IPS-20b (cell line): ENCODE measurements at regions not wholly inside any gene's neighbourhood (a gene's known extent, or its start where the extent isn't known, plus 50 kb on each side); places are given as distances from the start of the nearest gene placed in this dataset.

Experiments
- H3K27ac ChIP-seq: one replicate; pipeline ENCODE4 v1.5.1; 2013; ENCODE audit warnings: low read length
- H3K27me3 ChIP-seq: 2 replicates; pipeline ENCODE4 v1.6.1; 2013; ENCODE audit warnings: mild to moderate bottlenecking, low read length, inconsistent platforms; ENCODE audit not compliant: insufficient read depth
- H3K36me3 ChIP-seq: 2 replicates; pipeline ENCODE4 v1.6.1; 2013; ENCODE audit warnings: low read depth, mild to moderate bottlenecking, inconsistent platforms, low read length, moderate library complexity; ENCODE audit not compliant: insufficient read depth
- H3K4me1 ChIP-seq: 2 replicates; pipeline ENCODE4 v1.6.1; 2013; ENCODE audit warnings: mild to moderate bottlenecking, control low read depth, inconsistent platforms, low read length, moderate library complexity; ENCODE audit not compliant: insufficient read depth
- H3K4me3 ChIP-seq: 2 replicates; pipeline ENCODE4 v1.5.1; 2013; ENCODE audit warnings: mild to moderate bottlenecking, low read length, inconsistent platforms
- H3K9ac ChIP-seq: 2 replicates; pipeline ENCODE4 v1.6.1; 2013; ENCODE audit warnings: low read depth, mild to moderate bottlenecking, inconsistent platforms, low read length, moderate library complexity
- H3K9me3 ChIP-seq: 2 replicates; pipeline ENCODE4 v1.6.1; 2013; ENCODE audit warnings: mild to moderate bottlenecking, low read depth, low read length, inconsistent platforms; ENCODE audit not compliant: insufficient read depth

- H3K9ac ChIP-seq = no peak overlapping the region
- H3K27ac ChIP-seq = no peak overlapping the region
- no peak overlapping the region for H3K4me3 ChIP-seq
- H3K27me3 ChIP-seq = no peaks in the 10 kb centered on the region
- no peaks in the 10 kb centered on the region for H3K9me3 ChIP-seq
- H3K4me1 ChIP-seq = no peaks in the 10 kb centered on the region
- no peaks in the 10 kb centered on the region for H3K36me3 ChIP-seq
Measured at GRCh38 chr12:19988948-19989347, 379.4 kb upstream of the PDE3A start.

- Histone ChIP-seq H3K9ac (no peak overlapping the region), H3K4me1 (no peaks in the 10 kb centered on the region), H3K9me3 (no peaks in the 10 kb centered on the region), H3K27ac (no peak overlapping the region), H3K27me3 (no peaks in the 10 kb centered on the region), H3K36me3 (no peaks in the 10 kb centered on the region), H3K4me3 (no peak overlapping the region)
Measured at GRCh38 chr12:19991146-19991545, 377.2 kb upstream of the PDE3A start.

- Histone ChIP-seq H3K27me3 (no peaks in the 10 kb centered on the region), H3K4me1 (no peaks in the 10 kb centered on the region), H3K27ac (no peak overlapping the region), H3K9ac (no peak overlapping the region), H3K9me3 (no peaks in the 10 kb centered on the region), H3K36me3 (no peaks in the 10 kb centered on the region), H3K4me3 (no peak overlapping the region)
Measured at GRCh38 chr12:19992311-19992710, 376.0 kb upstream of the PDE3A start.

- Histone ChIP-seq H3K27ac (no peak overlapping the region), H3K4me3 (no peak overlapping the region), H3K9ac (no peak overlapping the region), H3K4me1 (no peaks in the 10 kb centered on the region), H3K36me3 (no peaks in the 10 kb centered on the region), H3K9me3 (no peaks in the 10 kb centered on the region), H3K27me3 (no peaks in the 10 kb centered on the region)
Measured at GRCh38 chr12:19994968-19995367, 373.4 kb upstream of the PDE3A start.

- Histone ChIP-seq H3K4me1 (peaks cover 7% of the 10 kb centered on the region; the same call in 1 of the 2 replicates), H3K9ac (no peak overlapping the region), H3K4me3 (no peak overlapping the region), H3K9me3 (no peaks in the 10 kb centered on the region), H3K27ac (no peak overlapping the region), H3K27me3 (no peaks in the 10 kb centered on the region), H3K36me3 (no peaks in the 10 kb centered on the region)
Measured at GRCh38 chr12:19997656-19998400, 370.5 kb upstream of the PDE3A start.

- H3K36me3 ChIP-seq = no peaks in the 10 kb centered on the region
- no peaks in the 10 kb centered on the region for H3K27me3 ChIP-seq
- no peak overlapping the region for H3K27ac ChIP-seq
Measured at GRCh38 chr12:19998411-19998810, 369.9 kb upstream of the PDE3A start.

GRCh38 chr12:19998961-19999804, 369.2 kb upstream of the PDE3A start:
- no peaks in the 10 kb centered on the region for H3K27me3 ChIP-seq
- peaks cover 7% of the 10 kb centered on the region; the same call in 1 of the 2 replicates for H3K4me1 ChIP-seq
- H3K9me3 ChIP-seq = no peaks in the 10 kb centered on the region
- H3K4me3 ChIP-seq = no peak overlapping the region
- no peaks in the 10 kb centered on the region for H3K36me3 ChIP-seq
- no peak overlapping the region for H3K9ac ChIP-seq
- H3K27ac ChIP-seq = no peak overlapping the region

More at GRCh38 chr12:19998411-19998810, 369.9 kb upstream of the PDE3A start:
- Histone ChIP-seq H3K4me3 (no peak overlapping the region), H3K4me1 (peaks cover 7% of the 10 kb centered on the region; the same call in 1 of the 2 replicates), H3K9ac (no peak overlapping the region), H3K9me3 (no peaks in the 10 kb centered on the region)

GRCh38 chr12:19999805-20000138, 368.6 kb upstream of the PDE3A start:
- no peaks in the 10 kb centered on the region for H3K36me3 ChIP-seq
- no peaks in the 10 kb centered on the region for H3K27me3 ChIP-seq
- peaks cover 7% of the 10 kb centered on the region; the same call in 1 of the 2 replicates for H3K4me1 ChIP-seq
- no peak overlapping the region for H3K27ac ChIP-seq
- no peak overlapping the region for H3K4me3 ChIP-seq
- no peak overlapping the region for H3K9ac ChIP-seq
- no peaks in the 10 kb centered on the region for H3K9me3 ChIP-seq

- Histone ChIP-seq H3K27ac (no peak overlapping the region), H3K9ac (no peak overlapping the region), H3K4me3 (no peak overlapping the region), H3K27me3 (no peaks in the 10 kb centered on the region), H3K36me3 (no peaks in the 10 kb centered on the region), H3K4me1 (peaks cover 7% of the 10 kb centered on the region; the same call in 1 of the 2 replicates), H3K9me3 (no peaks in the 10 kb centered on the region)
Measured at GRCh38 chr12:20000229-20000849, 368.0 kb upstream of the PDE3A start.

- Histone ChIP-seq H3K9ac (no peak overlapping the region), H3K4me3 (no peak overlapping the region), H3K27ac (no peak overlapping the region), H3K27me3 (no peaks in the 10 kb centered on the region), H3K4me1 (peaks cover 7% of the 10 kb centered on the region; the same call in 1 of the 2 replicates), H3K9me3 (no peaks in the 10 kb centered on the region), H3K36me3 (no peaks in the 10 kb centered on the region)
Measured at GRCh38 chr12:20003252-20003651, 365.1 kb upstream of the PDE3A start.

GRCh38 chr12:20004952-20005351, 363.4 kb upstream of the PDE3A start:
- no peaks in the 10 kb centered on the region for H3K9me3 ChIP-seq
- H3K36me3 ChIP-seq = no peaks in the 10 kb centered on the region
- H3K9ac ChIP-seq = no peak overlapping the region
- H3K4me3 ChIP-seq = no peak overlapping the region
- peaks cover 7% of the 10 kb centered on the region; the same call in 1 of the 2 replicates for H3K4me1 ChIP-seq
- H3K27me3 ChIP-seq = no peaks in the 10 kb centered on the region
- no peak overlapping the region for H3K27ac ChIP-seq
